NOMO-1 treated with dmso at 0.1 percent for 144 hours (cell line): ENCODE measurements at regions not wholly inside any gene's neighbourhood (a gene's known extent, or its start where the extent isn't known, plus 50 kb on each side); places are given as distances from the start of the nearest gene placed in this dataset.
"Not testable (repeated sequence)": the region's sequence is repeated elsewhere in the genome, so short reads cannot be mapped to it uniquely, and the experiment has no call there.

Experiments
- DNase-seq: peaks from one replicate; lab custom pipeline; 2025; ENCODE audit not compliant: unreplicated experiment; lab: John Stamatoyannopoulos, UW

- no peak for DNase-seq
Measured at GRCh38 chrX:81348388-81348787, 146.5 kb downstream of the SH3BGRL start.

DNA sequence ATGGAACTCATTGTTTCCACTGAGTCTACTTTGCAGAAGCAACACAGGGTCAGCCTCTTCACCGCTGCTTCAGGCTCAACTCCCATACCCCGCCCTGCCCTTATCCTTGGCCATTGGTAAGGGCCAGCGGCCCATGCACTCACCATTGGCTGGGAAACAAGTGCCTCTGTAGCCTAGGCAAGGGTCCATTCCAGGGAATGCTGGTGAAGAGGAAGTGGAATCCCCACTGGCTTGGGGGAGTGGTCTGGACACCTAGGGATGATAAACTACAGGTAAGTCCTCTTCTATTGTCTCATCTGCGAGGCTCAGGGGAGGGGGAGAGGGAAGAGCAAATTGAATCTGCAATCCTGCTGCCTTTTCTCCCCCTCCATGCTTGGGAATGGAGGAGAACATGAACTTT lies 153.1 kb downstream of the SH3BGRL start:
- DNase-seq = no peak

- no peak for DNase-seq
Measured at GRCh38 chrX:81355436-81355835, 153.5 kb downstream of the SH3BGRL start.

DNA sequence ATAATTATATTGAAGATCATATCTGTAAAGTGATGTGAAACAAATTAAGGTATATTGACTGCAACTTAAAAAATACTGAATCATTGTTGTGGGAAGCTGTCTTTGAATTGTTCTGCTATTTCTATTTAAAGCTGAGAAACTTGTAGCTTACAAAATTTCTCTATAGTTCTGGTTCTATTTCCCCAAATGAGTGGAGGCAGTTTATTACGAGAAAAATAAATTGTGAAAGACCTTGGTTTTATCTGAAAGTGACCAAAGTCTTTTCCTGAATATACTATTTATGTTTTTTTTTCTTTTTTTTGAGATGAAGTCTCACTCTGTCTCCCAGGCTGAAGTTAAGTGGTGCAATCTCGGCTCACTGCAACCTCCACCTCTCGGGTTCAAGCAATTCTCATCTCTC lies 165.4 kb downstream of the SH3BGRL start:
- peak; percentile 13 for DNase-seq

DNA sequence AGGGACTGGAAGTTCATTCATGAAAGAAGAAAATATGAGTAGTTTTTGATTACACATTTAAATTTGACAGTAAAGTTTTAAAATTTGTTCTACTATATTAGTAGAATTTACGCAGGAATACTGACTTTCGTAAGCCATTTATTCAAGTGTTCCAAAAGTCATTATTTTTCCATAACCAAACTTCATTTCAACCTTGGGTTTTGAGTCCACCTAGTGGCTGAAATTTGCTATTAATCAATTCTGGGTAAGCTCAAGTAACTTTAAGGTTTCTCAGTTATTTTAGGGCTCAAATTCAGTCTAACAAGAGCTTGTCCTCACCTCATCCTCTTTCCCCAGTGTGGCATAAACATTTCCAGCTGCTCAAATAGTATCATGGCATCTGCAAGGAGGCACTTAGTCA lies 175.4 kb downstream of the SH3BGRL start:
- DNase-seq = no peak

DNA sequence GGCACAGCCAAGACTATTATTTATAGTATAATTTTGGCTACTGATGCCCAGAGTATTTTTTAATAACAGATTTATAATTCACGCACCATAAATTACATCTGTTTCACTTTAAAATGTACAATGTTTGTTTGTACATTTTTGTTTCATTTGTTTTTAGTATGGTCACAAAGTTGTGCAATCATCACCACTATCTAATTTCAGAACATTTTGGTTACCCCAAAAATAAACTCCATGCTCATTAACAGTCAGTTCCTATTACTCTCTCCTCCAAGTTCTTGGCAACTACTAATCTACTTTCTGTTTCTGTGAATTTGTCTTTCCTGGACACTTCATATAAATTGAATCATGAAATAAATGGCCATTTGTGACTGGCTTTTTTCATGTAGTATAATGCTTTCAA lies 176.7 kb downstream of the SH3BGRL start:
- DNase-seq = no peak

GRCh38 chrX:81390237-81390636 lies 188.3 kb downstream of the SH3BGRL start:
- DNase-seq = no peak

GRCh38 chrX:81392396-81392795 lies 190.5 kb downstream of the SH3BGRL start:
- DNase-seq = no peak

DNA sequence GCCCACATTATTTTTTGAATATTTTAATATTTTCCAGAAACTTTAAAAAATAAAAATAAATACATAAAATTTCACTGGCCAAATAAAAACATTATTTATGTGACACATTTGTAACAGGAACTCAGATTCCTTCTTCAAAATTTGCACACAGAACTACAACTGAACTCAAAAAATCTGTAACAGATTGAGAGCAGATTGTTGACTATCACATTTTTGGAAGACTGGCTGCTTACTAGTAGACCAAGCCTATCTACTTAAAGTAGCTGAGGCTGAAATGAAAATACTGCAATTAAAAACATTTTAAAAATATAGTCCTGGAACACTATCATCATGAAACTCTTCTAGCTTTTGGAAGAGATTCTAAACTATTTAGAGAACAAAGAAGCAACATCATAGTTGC lies 203.9 kb downstream of the SH3BGRL start:
- no peak for DNase-seq

DNA sequence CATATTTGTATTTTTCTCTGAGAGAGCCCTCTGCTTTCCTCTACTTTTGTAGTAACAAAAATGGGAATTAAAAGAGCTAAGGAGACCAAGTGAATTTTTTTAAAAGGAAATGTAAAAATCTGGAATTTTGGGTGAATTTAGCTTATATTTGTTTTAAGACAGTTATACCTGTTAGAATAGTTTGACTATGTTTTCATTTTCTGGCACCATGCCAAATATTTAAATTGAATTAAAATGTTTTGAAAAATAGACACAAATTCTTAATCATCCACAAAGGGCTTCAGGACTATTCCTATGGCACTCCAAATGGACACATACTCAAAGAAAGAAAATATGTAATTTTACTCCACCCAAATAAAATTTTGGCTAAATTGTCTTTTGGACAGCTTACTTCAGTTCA lies 209.6 kb downstream of the SH3BGRL start:
- DNase-seq = no peak

- DNase-seq = no peak
Measured at GRCh38 chrX:81412428-81412827, 210.5 kb downstream of the SH3BGRL start.

DNA sequence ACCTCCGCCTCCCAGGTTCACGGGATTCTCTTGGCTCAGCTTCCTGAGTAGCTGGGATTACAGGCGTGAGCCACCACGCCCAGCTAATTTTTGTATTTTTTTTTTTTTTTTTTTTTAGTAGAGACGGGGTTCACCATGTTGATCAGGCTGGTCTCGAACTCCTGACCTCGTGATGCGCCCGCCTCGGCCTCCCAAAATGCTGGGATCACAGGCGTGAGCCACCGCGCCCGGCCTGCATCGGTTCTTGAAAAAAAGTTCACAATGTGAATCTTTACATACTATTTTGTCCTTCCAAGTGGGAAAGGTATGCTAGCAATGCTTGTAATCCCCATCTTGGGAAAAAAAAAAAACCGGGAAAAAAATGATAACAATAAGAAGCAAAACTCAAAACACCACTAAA lies 211.0 kb downstream of the SH3BGRL start:
- DNase-seq = not testable (repeated sequence)

DNA sequence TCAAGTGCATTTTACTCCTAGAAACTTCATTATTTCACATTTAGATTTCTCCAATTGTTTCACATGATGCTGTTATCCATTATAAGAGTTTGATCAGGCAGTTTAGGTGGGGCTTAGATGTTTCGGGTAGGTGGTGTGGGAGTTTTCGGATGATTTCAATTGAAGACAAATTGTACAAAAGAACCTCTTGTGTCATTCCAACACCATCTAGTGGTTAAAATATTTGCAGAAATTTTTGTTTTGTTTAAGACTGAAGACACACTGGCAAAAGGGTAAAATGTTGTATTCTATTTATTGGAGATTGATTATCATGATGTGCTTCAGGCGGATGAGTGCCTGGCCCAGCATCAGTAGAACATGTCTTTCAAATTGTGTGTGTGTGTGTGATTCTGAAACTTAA lies 212.7 kb downstream of the SH3BGRL start:
- DNase-seq = no peak
